Epidermal melanocyte (primary cell): ENCODE measurements at regions not wholly inside any gene's neighbourhood (a gene's known extent, or its start where the extent isn't known, plus 50 kb on each side); places are given as distances from the start of the nearest gene placed in this dataset.

Source experiments
- DNase-seq: peaks from one replicate; pipeline ENCODE4 v3.0.0; 2011; ENCODE audit warnings: low spot score; ENCODE audit not compliant: insufficient read length

DNA sequence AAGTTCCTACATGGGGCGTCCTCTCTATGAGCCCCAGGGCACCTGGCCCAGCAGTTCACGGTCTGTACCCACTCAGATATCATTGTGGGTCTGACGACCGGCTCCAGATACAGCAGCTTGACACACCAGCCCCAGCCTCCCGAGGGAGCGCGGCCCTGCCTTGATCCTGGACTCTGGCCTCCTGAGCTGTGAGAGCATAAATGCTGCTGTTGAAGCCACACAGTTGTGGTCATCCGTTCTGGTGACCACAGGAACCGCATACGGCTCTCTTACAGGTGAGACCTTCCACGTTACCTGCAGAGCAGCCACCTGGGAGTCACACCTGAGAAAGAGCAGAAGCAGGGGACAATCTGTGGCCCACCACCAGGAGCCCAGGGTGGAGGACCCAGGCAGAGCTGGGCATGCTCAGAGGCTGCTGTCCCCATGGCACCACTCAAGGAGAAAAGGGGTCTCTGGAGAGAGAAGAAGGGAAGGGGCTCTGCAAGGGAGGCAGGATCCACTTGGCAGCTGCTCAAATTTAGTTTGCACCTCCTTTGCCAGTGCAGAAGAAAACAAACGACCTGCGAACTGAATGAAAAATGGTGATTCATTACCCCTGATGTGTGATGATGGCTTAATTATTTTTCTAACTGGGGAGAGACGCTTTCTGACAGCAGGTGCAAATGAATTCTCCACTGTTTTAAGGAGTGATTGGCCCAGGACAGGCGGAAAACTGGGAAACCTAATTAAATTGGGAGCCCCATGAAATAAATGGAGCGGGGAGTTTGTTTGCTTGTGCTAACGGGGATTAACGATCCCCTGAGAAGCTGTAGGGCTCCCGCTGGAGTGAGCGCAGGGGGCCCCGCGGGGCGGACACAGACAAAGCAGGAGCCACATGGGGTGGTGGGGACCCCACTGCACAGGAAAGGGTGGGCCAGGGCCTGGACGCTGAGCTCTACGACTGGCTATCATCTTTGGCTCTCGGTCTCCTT lies 208.9 kb downstream of the RBFOX3 start:
- DNase-seq, result no peak

DNA sequence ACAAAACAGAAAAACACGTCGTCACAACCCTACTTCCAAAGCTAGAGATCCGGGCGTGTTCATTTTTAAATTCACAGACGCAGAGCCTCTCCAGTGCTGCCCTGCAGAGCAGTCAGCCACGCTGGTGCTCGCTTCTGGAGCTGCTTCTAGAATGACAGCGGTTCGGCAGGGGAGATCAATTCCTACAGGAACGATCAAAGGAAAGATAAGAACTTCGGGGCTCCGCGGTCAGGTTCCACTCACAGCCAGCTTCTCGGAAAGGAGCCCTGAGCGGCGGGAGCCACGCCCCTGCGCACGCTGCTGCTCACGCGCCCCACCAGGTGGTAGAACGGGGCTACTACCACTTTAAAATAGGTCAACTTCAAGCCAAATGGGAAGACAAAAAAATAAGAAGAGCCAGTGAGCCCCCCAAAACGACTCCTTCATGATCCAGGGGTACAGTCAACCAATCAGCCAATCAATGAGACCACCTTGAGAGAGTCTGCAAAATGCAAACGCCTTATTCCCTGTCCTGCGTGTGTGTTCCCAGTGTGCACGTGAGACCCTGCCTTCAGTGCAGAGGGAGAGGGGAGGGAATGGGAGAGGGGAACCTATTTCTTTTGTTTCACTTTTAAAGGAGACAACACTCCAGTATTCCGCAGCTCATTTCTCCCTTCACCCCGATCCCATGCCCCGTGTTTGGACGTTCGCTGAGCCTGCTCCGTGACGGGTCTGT lies 209.7 kb downstream of the RBFOX3 start:
- DNase-seq, result peak; percentile 85

DNA sequence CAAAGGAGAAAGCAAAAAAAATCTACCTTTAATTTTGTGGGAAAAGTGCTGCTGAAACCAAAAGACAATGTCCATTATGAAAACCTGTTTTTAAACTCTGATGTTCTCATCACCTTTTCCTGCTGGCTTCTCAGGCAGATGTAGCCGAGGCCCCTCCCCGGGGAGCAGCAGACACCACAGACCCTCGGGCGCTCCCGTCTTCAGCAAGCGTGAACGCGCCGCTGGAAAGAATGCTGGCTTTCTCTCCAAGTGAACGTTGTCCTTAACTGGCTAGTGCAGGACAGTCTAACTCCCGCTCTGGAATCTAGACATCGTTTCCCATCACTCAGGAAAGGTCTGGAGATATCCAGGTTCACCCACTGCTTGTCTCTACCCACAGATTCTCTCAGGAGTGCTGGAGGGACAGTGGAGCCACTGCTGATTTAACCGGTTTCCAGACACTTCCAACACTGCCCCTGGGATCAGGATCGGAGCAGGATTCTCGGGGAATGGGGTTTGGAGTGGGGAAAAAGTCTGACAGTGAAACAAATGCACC lies 211.2 kb downstream of the RBFOX3 start:
- no peak for DNase-seq

DNA sequence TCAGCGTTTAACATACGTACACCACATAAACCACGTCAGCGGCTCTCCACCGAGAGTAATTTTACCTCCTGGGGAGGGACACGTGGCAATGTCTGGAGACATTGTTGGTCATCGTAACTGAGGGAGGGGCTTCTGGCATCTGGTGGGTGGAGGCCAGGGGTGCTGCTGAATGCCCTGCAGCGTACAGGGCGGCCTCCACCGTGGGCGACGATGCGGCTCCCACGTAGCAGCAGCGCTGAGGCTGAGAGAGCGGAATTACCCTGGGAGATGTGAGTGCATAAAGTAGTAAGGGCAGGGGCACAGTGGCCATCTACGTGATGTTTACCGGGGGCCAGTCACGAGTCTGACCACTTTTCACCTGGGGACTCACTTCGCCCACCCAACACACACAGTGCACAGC lies 212.4 kb downstream of the RBFOX3 start:
- no peak for DNase-seq

DNA sequence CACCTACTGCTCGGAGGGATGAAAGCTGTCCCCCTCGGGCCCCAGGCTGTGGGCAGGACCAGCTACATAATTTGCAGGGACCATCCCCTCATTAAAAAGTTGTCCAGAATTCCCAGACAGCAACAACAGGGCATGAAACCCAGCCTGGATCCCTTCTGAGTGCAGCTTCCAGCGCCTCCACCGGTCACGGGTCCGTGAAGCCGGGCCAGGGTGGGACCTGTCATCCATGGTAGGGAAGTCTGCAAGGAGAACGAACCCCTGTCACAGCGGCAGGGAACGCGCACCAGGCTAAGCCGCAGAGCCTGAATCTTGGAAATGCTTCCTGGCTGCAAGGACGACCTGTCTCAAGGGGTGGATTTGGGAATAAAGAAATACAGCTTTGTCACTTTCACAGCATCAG lies 214.2 kb downstream of the RBFOX3 start:
- no peak for DNase-seq

DNA sequence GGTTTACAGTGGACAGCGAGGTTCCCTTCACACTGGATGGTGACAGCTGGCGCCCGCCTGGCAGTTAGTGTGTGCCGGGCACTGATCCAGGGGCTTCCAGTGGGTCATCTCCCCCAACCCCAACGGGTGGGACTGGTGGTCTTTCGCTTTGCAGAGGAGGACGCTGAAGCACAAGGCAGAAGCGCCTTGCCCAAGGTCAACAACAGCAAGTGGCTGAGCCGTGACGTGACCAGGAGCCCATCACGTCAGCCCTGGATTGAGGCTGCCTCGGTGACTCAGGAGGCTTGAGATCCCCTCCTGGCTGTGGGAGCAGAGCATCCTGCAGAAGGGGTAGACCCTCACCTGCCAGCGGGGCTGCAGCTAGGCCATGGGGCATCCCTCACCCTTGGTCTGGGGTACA lies 215.3 kb downstream of the RBFOX3 start:
- no peak for DNase-seq

DNA sequence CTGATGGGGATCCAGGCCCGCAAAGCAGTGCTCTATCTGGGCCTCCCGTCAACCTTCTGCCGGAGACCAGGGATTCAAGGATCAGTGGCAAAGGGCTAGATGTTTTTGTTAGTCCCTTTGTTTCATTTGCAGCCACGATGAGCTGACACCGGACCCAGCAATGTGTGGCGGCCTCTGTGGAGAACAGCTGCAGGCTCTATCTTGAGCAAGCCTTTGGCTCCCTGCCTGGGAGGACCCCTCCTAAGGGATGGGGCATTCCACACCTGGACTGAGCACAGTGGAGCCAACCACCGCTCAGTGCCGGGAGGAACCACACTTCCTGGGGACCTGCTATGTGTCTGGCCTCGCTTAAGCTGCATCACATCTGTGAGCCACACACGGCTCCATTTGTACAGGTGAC lies 215.8 kb downstream of the RBFOX3 start:
- no peak for DNase-seq

DNA sequence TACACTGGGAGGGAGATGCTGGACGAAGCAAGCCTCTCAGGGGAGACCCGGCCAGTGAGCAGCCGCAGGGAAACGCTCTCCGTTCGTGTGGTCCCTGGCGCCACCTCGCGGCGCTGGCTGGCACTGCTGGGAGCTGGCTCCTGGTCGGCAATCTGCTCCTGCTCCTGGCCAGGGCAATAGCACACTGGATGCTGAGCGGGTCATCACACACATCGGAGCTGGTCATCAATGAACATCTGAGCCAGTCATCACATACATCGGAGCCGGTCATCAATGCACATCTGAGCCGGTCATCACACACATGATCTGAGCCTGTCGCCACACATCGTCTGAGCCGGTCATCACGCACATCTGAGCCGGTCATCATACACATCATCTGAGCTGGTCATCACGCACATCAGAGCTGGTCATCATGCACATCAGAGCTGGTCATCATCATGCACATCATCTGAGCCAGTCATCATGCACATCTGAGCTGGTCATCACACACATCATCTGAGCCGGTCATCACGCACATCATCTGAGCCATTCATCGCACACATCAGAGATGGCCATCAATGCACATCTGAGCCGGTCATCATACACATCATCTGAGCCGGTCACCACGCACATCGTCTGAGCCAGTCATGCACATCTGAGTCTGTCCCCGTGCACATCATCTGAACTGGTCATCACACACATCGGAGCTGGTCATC lies 217.3 kb downstream of the RBFOX3 start:
- peak; percentile 52 for DNase-seq

DNA sequence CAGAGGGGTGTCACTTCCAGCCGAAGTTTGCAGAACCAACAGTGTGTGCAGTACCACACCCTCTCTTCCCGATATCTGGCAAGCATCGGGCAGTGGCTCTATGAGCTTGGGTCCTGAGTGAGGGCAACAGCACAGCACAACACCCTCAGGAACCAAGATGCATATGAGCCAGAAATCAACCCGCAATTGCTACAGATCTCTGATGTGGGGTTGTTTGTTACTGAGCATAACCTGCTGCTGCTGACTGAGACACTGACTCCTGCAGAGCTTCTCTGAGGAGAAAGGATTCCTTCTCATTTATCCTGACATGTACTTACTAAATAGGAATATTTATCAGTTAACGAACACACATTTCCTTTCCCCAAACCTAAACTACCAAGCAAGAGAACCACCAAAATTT lies 218.3 kb downstream of the RBFOX3 start:
- DNase-seq, result no peak

DNA sequence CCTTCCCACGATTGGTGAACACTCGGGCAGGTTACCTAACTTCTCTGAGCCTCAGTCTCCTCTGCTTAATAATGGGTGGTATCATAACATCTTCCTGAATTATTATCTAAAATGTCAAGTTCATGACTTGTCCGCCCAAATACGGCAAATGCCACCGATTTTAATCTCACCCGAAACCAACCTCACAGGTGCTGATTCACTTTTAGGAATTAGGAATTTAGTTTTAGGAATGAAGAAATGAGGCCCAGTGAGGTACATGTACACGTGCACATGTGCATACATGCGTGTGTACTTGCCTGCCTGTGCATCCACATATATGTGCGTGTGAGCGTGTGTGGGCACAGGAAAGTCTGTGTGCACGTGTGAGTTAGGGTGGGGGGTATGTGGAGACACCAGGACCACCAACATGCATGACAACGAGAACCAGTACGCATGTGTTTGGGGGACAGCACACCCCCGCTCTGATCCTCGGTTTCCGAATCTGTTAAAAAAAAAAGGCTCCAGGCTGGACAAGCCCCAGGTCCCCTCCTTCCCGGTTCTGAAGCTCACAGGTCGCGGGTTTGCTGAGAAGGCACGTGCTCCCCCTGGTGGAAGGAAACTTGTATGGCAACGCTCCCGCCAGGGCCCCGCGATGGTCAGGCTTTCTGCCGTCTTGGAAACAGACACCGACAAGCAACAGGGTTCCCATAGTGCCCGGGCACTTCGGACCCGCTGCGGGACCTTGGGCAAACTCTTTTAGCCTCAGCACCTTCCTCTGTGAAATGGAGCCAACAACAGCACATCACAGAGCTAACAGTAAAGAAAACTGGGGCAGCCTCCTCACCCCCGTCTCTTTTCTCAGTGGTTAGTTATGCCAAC lies 219.2 kb downstream of the RBFOX3 start:
- peak; percentile 78 for DNase-seq

DNA sequence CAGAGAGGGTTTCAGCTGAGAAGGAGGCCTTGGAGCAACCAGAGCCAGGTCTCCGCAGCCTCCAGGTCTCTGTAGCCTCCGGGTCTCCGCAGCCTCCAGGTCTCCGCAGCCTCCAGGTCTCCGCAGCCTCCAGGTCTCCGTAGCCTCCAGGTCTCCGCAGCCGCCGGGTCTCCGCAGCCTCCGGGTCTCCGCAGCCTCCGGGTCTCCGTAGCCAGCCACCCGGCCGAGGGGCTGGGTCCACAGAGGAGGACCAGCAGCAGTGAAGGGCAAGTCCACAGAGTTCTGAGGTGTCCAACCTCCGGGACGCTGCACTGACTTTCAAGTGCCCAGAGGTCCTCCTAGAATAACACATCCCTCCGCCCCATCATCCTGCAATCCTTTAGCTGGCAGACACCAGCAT lies 221.0 kb downstream of the RBFOX3 start:
- DNase-seq, result no peak

DNA sequence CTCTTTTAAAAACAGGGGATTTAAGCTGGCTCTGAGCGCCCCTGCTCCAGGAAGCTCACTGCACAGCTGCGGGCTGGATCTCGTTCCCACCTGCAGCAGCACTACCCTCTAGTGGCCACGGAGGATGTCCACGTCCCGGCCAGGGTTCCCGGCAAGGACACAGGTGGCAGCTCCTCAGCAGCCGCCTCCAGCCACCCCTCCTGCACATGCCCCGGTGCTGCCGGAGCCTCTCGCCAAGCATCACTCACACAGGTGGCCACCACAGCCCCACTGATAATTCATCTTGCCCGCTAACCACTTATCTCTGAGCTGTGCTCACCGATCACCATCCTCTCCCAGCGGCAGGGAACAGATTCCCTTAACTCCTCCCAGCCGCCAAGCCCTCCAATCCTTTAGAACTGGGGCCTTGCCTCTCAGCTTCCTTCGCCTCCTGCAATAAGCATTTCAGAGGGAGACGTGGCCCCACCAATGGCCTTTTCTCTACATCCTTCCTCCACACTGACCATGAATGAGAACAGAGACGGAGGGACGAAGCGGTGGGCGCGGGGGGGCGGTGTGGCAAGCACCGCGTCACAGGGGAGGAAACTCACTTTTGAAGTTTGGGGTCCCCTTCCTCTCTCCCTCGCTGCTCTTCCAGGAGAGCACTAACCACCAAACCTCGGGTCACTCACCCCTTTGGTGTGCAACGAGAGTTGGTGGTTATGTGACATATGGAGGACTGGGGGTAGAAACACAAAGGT lies 222.1 kb downstream of the RBFOX3 start:
- DNase-seq, result peak; percentile 55

DNA sequence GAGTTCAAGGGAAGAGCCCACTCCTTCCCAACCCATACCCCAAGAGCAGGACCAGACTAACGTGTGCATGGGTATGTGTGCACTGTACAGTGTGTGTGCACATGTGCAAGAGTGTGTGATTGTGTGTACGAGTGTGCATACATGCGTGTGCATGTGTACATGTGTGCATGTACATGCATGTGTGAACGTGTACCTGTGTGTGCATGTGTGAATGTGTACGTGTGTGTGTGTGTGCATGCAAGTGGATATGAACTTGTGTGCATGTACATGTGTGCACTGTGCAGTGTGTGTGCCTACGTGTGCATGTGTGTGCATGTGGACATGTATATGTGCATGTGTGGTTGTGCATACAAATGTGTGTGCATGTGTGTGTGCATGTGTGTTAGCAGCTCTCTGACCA lies 223.1 kb downstream of the RBFOX3 start:
- DNase-seq, result no peak

DNA sequence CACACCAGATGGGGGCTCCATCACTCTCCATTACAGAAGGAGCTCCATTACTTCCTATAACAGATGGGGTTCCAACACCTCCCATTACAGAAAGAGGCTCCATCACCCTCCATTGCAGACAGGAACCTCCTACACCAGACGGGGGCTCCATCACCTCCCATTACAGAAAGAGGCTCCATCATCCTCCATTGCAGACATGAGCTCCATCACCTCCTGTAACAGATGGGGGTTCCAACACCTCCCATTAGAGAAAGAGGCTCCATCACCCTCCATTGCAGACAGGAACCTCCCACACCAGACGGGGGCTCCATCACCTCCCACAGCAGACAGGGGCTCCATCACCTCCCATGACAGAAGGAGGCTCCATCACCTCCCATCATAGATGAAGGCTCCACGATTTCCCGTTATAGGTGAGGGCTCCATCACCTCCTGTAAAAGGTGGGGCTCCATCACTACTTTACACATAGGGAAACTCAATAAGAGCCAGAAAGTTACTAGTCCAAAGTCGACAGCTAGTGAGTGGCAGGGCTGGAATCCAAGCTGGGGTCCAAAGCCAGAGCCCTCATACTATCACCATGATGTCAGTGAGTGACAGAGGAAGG lies 224.8 kb downstream of the RBFOX3 start:
- no peak for DNase-seq

DNA sequence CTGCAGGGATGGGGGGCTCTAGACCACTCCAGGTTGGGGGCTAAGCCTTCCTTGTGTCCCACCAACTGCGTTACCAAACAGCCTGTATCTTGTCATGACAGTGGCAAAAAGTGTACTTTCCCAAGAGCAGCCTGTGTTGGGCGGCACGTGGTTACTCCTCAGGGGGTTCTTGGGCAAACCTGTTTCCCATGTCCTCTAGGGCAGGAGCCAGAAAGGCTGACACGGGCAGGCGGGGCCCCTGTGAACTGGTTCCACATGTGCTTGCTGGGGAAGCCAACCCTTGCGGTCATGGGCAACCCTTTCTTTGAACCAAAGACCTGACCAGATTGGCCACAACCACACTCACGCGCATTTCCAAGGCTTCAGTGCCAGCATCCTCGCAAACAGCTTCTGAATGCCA lies 228.5 kb downstream of the RBFOX3 start:
- DNase-seq, result no peak

DNA sequence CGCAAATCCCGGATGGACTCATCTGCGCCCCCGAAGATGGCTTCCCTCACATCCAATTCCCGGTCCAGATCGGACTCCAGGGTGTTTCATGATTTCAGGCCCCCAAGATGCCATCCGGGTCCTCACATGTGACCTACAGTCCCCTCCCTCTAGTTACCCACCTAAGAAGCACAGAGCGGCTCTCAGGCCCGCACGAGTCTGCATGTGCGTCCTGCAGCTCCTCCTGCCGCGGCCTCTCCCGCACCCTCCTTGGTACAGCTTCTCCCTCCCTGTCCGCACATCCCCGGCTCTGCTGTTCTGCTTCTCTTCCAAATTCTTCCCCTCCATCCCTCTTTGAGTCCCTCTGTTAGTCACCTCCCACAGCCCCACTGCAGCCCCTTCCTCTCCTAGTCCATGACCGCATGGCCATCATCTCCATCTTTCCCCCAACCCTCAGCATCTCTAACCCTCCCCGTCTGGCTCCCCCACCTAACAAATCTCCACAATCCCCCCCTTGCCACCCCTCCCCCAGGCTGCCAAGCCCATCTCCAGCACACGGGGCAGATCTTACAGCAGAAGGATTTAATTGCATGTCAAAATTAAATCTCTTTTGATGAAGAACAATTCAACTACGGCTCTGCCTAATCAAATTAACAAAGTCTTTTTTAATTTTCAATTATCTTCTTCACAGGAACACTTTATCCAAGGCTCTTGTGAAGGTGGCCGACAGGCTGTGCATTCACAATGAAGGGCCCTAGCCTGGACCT lies 231.0 kb downstream of the RBFOX3 start:
- DNase-seq, result no peak

DNA sequence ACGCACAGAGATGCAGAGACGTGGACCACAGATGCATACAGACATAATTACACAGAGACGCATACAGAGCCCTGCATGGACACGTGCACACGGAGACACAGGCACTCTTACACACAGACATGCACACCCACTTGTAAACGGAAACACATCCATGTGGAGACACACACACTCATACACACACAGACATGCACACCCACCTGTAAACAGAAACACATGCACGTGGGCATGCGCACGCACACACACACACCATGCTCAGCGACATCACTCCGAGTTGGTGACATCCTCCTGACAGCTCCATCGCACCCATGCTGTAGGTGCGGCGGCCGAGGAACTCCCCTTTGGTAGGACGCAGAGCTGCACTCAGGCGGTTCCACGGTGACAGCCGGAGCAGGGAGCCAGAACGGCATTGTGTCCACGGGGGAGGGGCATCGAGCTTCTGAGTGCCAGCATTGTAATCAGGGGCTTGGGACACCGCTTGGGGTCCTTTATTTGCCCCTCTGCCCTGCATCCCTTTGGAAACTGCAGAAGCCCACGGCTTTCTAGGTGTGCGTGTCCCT lies 233.5 kb downstream of the RBFOX3 start:
- no peak for DNase-seq

DNA sequence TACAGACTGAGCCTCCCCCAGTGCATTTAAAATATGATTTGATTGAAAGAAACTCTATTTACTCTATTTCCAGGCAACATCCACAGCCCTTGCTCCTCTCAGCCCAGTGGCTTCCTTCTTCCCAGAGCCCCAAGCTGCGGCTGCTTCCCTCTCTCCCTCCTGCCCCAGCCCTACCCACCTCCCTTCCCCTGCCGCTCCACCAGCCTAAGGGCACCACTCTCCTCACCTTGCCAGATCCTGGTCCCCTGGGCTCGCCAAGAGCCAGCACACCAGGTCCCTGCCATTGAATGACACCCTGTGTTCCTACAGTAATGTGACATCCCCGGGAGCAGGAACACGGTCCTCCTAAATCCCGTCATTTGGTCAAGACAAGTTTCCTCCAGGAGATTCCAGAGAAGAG lies 236.0 kb downstream of the RBFOX3 start:
- DNase-seq, result no peak
